ENCODE measurements at regions not wholly inside any gene's neighbourhood (a gene's known extent, or its start where the extent isn't known, plus 50 kb on each side); places are given as distances from the start of the nearest gene placed in this dataset.

DNA sequence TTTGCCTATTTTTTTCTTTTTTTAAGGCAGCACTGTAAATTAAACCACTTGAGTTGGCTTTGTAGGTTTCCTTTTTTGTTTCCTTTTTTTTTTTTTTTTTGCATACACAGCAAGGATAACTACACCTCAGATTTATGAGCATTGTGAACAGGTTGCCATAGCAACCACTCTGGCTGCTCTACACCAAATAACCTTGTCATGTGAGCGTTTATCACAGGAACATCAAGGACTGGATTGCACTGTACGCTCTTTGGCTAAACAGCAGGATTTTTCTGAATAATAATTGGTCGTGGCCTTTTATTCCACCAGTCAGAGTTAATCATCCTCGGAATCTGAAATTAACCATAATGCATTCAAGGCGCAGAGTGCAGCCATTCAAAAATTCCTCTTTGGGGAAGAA, 199.1 kb upstream of the SLC14A2 start:
- DNase-seq (ENCODE audit: low read depth in 1 of 2, low spot score in 1 of 2): no peak

GRCh38 chr18:45417392-45417791, 197.9 kb upstream of the SLC14A2 start:
- DNase-seq (ENCODE audit: low read depth in 1 of 2, low spot score in 1 of 2): no peak

DNA sequence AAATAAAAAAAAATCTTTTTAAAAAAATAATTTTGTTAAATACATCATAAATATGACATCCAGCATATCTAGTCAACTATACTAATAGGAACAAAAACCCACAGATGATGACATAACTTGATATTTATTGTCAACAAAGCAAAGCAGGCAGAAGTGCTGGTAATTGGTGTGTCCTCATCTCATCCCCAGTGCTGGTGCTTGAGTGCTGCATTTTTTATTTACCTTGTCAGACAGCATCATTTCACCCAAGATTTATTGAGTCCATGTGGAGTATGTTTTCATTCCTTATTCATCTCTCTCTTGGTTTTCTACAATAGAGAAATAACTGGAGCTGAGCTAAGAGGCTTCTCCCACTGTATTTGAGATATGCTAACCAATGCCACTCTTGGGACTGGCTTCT, 191.6 kb upstream of the SLC14A2 start:
- no peak for DNase-seq (ENCODE audit: low read depth in 1 of 2, low spot score in 1 of 2)

GRCh38 chr18:45430041-45430440, 185.2 kb upstream of the SLC14A2 start:
- no peak for DNase-seq (ENCODE audit: low read depth in 1 of 2, low spot score in 1 of 2)

- DNase-seq (ENCODE audit: low read depth in 1 of 2, low spot score in 1 of 2): no peak
Observed at GRCh38 chr18:45435810-45436209, 179.5 kb upstream of the SLC14A2 start.

DNA sequence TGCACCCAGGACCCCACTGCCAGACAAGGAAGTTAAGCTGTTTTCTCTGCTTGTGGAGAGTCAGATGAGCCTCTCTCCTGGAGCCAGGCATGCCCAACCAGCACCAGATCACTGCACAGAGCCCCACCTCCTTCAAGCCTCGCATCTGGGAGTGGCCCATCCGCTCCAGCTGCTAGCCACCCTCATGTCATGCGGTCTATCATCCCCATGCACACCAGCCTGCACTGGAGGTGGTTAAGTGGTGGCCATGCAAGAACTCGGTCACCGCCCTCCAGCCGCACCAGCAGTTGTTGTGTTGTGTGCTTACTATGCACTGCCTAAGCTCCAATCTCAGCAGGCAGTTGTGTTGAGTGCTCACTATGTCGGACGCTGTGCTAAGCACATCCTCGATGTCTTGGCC, 177.9 kb upstream of the SLC14A2 start:
- DNase-seq (ENCODE audit: low read depth in 1 of 2, low spot score in 1 of 2): no peak

GRCh38 chr18:45439851-45440645, 175.2 kb upstream of the SLC14A2 start:
- no peak for DNase-seq (ENCODE audit: low read depth in 1 of 2, low spot score in 1 of 2)

DNA sequence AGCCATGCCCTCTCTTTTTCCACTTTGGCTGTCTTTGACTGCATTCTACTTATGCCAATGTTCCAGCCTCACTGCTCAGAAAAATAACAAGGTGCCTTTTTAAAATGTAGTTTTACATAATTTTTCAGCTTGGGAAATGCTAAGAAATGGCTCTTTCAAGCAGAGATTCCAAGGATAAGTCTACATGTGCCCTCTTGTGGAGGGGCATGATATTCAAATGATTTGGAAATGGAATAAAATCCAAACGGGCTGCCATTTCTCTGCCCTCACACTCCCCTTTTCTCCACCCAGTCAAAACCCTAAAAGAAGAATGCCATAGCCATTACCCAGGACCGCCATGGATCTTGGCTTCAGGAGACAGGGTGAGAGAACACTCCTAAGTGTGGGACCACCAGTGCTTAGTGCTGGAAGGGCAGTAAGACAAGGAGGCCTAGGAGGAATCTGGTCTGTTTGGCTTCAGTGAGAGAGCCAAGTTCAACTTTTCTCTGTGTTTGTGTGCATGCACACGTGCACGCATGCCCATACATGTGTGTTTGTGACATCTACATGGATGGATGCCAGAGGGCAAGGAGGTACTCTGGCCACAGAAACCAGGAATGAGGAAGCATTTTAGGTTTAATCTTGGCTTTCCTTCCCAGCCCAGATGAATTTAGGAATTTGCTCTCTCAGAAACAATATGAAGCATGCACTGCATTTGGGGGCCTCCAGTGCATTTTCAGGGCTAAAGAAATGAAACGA, 174.0 kb upstream of the SLC14A2 start:
- no peak for DNase-seq (ENCODE audit: low read depth in 1 of 2, low spot score in 1 of 2)

- DNase-seq (ENCODE audit: low read depth in 1 of 2, low spot score in 1 of 2): no peak
Observed at GRCh38 chr18:45444040-45444439, 171.2 kb upstream of the SLC14A2 start.

DNA sequence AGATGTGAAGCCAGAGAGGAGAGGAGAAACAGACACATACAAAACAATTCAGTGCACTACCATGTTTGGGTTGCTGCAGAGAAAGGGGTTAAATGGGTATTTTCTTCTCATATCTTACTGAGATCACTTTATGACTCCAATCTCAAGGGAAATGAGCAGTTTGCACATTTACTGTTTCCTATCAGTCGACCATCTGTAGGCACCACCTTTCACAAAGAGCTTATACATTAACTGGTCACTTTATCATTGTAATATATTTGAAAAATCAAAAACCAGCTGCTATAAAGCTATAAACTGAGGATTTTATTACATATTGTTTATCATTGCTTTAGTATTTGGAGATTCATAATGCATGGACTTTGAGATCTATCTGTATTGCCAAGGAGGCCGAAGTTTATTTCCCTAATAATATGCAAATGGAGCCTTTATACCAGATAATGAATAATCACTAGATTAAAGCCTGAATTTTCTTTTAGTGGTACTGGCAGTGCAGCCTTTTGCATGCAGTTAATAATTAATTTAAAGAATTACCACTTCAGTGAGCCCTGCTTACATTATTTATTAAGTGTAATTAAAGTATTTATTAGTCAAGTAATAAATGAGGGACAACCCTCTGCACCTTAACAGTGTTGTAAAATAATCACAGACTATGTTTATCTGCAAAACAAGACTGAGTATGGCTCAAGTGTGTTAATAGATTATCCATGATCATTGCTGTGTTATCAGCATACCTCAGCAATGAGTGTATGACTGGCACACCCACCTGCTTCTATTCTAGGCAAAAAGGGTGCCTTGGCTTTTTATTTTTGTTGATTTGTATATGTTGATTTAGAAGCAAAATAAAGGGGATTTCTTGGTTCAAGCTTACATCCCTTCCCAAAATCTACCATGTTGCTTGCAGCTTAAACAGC, 167.7 kb upstream of the SLC14A2 start:
- no peak for DNase-seq (ENCODE audit: low read depth in 1 of 2, low spot score in 1 of 2)

DNA sequence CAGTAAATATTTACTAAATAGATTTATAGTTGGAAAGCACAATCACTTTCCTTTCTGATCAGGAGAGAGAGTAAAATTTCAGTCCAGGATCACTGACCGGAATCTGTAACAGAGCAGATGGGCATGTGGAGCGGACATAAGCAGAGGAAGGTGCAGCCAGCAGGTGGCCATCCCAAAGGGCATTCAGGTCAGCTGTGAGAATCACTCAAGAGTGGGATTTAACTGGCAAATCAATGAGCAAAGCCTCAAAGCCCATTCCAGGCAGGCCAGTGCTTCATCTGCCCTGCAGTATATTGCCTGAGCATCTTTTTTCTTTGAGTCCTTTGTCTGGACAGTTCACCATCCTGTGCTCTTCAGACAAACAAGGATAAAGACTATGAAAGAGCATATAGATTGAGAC, 166.4 kb upstream of the SLC14A2 start:
- no peak for DNase-seq (ENCODE audit: low read depth in 1 of 2, low spot score in 1 of 2)

DNA sequence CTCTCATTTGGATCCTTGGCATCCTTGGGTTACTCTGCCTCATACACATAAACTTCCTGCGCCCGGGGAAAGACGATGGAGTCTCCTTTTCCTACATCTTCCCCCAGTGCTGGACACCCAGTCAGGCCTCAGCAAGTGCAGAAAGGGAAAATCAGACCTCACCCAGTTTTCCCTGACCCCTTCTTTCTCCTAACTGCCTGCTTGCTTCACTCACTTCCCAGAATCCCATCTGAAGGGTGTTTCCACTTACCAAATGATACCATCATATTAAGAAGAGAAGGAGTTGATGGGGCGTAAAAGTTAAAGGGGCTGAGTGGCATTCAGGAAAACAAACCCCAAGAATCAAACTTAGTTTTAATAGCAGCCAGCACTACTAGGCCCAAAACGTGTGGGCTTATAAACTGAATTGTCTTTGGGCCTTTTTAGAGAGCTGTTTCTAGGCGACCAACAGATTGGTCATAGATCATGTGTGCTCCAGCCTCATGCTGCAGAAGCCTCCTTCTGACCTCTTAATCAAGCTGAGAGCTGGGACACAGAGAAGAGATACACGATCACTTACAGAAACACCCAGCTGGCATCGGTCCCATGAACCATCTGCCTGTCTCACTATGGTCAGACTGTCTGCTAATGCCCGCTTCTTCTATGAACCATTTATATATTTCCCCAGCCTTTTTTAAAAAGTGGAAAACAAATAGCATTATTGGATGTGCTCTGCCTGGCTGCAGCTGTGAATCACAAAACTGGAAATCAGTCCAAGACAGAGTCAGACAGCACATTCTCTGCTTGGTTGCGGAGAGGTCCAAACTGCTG, 165.7 kb upstream of the SLC14A2 start:
- DNase-seq (ENCODE audit: low read depth in 1 of 2, low spot score in 1 of 2): no peak

DNA sequence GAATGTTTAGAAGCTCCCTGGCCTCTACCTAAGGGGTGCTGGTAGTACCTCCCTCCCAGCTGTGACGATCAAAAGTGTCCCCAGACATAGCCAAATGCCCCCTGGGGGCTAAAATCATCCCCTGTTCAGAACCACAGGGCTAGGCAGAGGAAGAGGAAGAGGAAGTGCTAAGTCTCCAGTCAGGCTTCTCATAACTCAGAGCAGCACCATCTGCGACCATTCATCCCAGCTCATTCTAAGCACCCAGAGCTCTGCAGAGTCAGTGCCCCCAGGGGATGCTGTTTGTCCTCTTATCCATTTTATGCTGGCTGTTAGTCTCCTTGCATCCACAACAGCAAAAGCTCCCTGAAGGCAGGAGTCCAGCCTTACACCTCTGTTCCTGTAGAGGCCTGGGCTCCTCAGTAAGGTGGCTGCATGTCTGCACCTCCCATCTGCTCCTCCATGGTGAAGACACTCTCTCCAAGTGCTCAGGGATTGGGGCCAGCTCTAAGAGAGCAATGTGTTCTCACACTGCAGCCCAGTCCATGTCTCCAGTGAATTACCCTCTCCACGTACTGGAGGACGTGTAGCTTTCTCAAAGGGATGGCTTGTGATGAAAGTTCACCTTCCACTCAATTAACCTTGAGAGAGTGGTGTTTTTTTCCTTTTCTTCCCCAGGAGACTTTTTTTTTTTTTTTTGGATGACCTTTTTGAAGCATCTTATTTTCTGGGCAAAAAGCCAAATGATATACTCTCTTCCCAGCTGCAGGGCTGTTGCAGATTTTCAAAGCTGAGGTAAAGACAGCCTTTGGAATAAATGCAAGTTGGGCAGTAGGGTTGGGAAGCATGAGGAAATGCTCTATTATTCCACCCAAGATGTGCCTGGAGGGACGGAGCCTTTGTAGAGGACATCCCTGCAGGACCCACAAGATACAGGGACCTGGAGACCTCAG, 158.9 kb upstream of the SLC14A2 start:
- DNase-seq (ENCODE audit: low read depth in 1 of 2, low spot score in 1 of 2): no peak

DNA sequence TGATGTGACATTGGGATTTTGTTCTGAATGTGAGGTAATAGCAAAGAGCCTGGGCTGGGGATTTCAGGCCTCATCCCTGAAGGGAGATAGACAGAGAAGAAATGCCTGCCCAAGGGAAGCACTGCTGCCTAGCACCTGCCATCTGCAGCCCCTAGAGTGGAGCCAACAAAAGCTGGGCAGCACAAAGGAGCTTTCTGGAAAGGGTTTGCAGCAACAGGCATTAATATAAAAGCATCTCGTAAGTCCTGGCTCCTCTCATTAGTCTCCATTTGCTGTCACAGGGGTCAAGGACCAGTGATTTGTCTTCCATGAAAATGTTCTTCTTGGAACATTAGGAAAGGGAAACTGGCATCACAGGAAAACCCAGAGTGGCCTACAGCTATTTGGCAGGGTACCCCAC, 157.2 kb upstream of the SLC14A2 start:
- DNase-seq (ENCODE audit: low read depth in 1 of 2, low spot score in 1 of 2): no peak

DNA sequence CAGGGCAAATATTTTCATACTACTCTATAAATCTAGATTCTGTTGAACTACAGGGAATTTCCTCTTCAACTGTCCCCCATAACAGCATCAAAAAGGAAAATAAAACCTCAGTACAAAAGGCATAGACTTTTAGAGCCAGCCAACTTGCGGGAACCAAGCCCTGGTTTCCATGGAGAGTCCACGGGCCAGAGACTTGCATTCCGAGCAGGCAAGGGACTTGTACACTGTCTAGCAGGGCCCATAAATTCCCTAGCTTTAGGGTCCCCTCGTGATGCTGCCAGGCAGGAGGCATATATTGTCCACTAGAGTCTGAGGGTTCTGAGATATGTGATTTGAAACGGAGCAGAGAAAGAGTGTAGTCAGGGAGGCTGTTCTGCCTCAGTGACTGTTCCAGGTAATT, 153.1 kb upstream of the SLC14A2 start:
- no peak for DNase-seq (ENCODE audit: low read depth in 1 of 2, low spot score in 1 of 2)

GRCh38 chr18:45463451-45463850, 151.8 kb upstream of the SLC14A2 start:
- no peak for DNase-seq (ENCODE audit: low read depth in 1 of 2, low spot score in 1 of 2)

DNA sequence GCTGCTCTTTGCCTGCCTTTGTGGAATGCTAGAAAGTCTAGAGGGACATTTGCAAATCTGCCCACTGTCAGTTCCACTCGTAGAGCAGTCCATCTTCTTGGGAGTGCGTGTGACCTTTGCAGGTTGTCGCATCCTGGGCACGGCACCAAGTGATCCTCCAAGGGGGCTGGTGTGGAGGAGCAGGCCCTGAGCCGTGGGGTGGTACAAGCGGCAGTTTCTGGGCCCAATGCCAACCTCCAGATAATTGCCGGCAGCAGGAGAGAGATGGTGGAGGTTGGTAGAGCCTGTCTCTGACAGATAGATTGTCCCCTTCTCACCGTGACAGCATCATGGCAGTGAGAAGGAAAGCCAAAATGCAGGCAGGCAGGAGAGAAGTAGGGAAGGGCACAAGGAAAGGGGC, 150.7 kb upstream of the SLC14A2 start:
- no peak for DNase-seq (ENCODE audit: low read depth in 1 of 2, low spot score in 1 of 2)

DNA sequence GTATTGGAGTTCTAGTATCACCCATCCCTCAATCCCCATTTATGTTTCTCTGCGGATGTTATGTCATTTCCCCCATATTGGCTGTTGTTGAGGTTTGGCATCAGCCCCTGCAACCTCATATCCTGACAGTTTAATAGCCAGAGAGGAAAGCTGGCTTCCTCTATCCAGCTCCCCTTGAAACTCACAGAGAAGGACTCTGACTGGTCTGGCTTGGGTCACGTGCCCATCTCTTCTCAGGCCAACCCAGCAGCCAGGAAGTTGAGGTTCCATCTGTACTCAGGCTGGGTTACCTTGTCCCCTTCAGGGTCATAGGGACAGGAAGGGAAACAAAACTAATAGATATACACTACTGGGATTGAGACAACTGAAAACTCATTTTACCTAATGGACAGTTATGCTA, 148.0 kb upstream of the SLC14A2 start:
- DNase-seq (ENCODE audit: low read depth in 1 of 2, low spot score in 1 of 2): no peak

GRCh38 chr18:45467945-45468344, 147.3 kb upstream of the SLC14A2 start:
- DNase-seq (ENCODE audit: low read depth in 1 of 2, low spot score in 1 of 2): no peak

DNA sequence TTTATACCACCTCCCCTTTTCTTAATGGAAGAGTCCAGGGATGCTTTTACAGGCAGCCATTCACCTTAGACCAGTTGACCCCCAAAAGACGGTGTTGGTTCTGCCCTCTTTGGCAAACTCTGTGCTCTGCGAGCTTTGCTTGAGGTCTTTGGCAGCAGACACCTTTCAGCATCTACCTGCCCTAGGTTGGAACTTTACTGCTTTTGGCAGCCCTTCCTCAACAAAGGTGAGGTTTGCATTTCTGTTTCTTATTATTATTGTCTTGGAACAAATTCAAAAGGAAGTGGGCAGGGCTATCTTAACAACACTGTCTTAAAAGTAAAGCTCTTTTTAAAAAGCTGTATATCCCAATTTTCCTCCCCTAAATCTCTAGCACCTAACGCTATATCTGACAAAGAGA, 136.4 kb upstream of the SLC14A2 start:
- DNase-seq (ENCODE audit: low read depth in 1 of 2, low spot score in 1 of 2): no peak

All from stimulated activated CD4-positive, alpha-beta T cell treated with anti-CD3 and anti-CD28 coated beads, Interleukin-15, amount 100 ng/mL, for 1 hour (primary cell).